ENCODE measurements at regions not wholly inside any gene's neighbourhood (a gene's known extent, or its start where the extent isn't known, plus 50 kb on each side); places are given as distances from the start of the nearest gene placed in this dataset.

GRCh38 chr6:40205004-40205403, 270.7 kb upstream of the MOCS1 start:
- TF ChIP-seq CTCF (conservative IDR thresholded peaks at IDR 0.05) (no peak), ZFX (IDR thresholded peaks at IDR 0.05) (no peak)
